HG03354 (cell line): ENCODE measurements at regions not wholly inside any gene's neighbourhood (a gene's known extent, or its start where the extent isn't known, plus 50 kb on each side); places are given as distances from the start of the nearest gene placed in this dataset.
"Not testable (repeated sequence)": the region's sequence is repeated elsewhere in the genome, so short reads cannot be mapped to it uniquely, and the experiment has no call there.

ENCODE experiments used
- ATAC-seq: cut with Tn5 transposase; IDR thresholded peaks from one replicate; pipeline ENCODE4 v1.9.1; 2021; ENCODE audit warnings: mild to moderate bottlenecking; ENCODE audit not compliant: unreplicated experiment, poor library complexity, severe bottlenecking

- ATAC-seq = not testable (repeated sequence)
Measured at GRCh38 chr7:149991652-149992302, 118.0 kb downstream of the ATP6V0E2 start.

- not testable (repeated sequence) for ATAC-seq
Measured at GRCh38 chr7:149992366-149992765, 118.6 kb downstream of the ATP6V0E2 start.

GRCh38 chr7:149995369-149996026 lies 121.7 kb downstream of the ATP6V0E2 start:
- not testable (repeated sequence) for ATAC-seq

GRCh38 chr7:150000780-150001599 lies 127.2 kb downstream of the ATP6V0E2 start:
- ATAC-seq = not testable (repeated sequence)

- ATAC-seq = no peak
Measured at GRCh38 chr7:150003304-150003810, 129.6 kb downstream of the ATP6V0E2 start.

- not testable (repeated sequence) for ATAC-seq
Measured at GRCh38 chr7:150003973-150004372, 130.2 kb downstream of the ATP6V0E2 start.

- ATAC-seq = not testable (repeated sequence)
Measured at GRCh38 chr7:150004843-150005242, 131.1 kb downstream of the ATP6V0E2 start.

GRCh38 chr7:150009620-150010303 lies 136.0 kb downstream of the ATP6V0E2 start:
- not testable (repeated sequence) for ATAC-seq

- ATAC-seq = not testable (repeated sequence)
Measured at GRCh38 chr7:150016651-150017189, 143.0 kb downstream of the ATP6V0E2 start.

GRCh38 chr7:150020210-150020609 lies 146.4 kb downstream of the ATP6V0E2 start:
- not testable (repeated sequence) for ATAC-seq

- ATAC-seq = not testable (repeated sequence)
Measured at GRCh38 chr7:150024550-150025490, 151.1 kb downstream of the ATP6V0E2 start.

GRCh38 chr7:150025802-150026201 lies 152.0 kb downstream of the ATP6V0E2 start:
- not testable (repeated sequence) for ATAC-seq

- not testable (repeated sequence) for ATAC-seq
Measured at GRCh38 chr7:150028344-150029012, 154.7 kb downstream of the ATP6V0E2 start.

- ATAC-seq = not testable (repeated sequence)
Measured at GRCh38 chr7:150029013-150029389, 155.2 kb downstream of the ATP6V0E2 start.

- ATAC-seq = not testable (repeated sequence)
Measured at GRCh38 chr7:150031733-150032132, 158.0 kb downstream of the ATP6V0E2 start.

- ATAC-seq = not testable (repeated sequence)
Measured at GRCh38 chr7:150033711-150034110, 159.9 kb downstream of the ATP6V0E2 start.

- ATAC-seq = not testable (repeated sequence)
Measured at GRCh38 chr7:150035769-150036168, 162.0 kb downstream of the ATP6V0E2 start.

- not testable (repeated sequence) for ATAC-seq
Measured at GRCh38 chr7:150039061-150039460, 165.3 kb downstream of the ATP6V0E2 start.
